ACC112 (cell line): ENCODE measurements at regions not wholly inside any gene's neighbourhood (a gene's known extent, or its start where the extent isn't known, plus 50 kb on each side); places are given as distances from the start of the nearest gene placed in this dataset.
A peak's percentile ranks its signal among the peaks of the same experiment; 100 is the strongest.

Experiments
- H2AFZ ChIP-seq: fragments of 200-600 bp; sonication (generic); one replicate; pipeline ENCODE4 v1.6.0; 2017; ENCODE audit warnings: antibody characterized with exemption, low read length; ENCODE audit not compliant: unreplicated experiment
- H3K27ac ChIP-seq: fragments of 200-600 bp; sonication (generic); 2 replicates; pipeline ENCODE4 v1.5.1; 2014; ENCODE audit warnings: low read depth, mild to moderate bottlenecking, antibody characterized with exemption, low read length, moderate library complexity
- H3K27me3 ChIP-seq: fragments of 200-600 bp; sonication (generic); 2 replicates; pipeline ENCODE4 v1.6.1; 2014; ENCODE audit warnings: mild to moderate bottlenecking, antibody characterized with exemption, low read length, moderate library complexity, mixed read lengths; ENCODE audit not compliant: insufficient read depth
- H3K36me3 ChIP-seq: fragments of 200-600 bp; sonication (generic); 2 replicates; pipeline ENCODE4 v1.6.1; 2016; ENCODE audit warnings: mild to moderate bottlenecking, antibody characterized with exemption, low read length, moderate library complexity, mixed read lengths; ENCODE audit not compliant: insufficient read depth
- H3K4me1 ChIP-seq: fragments of 200-600 bp; sonication (generic); one replicate; pipeline ENCODE4 v1.6.1; 2016; ENCODE audit warnings: low read length, mixed read lengths; ENCODE audit not compliant: insufficient read depth, unreplicated experiment, control insufficient read depth
- H3K4me3 ChIP-seq: fragments of 200-600 bp; sonication (generic); 2 replicates; pipeline ENCODE4 v1.5.1; 2014; ENCODE audit warnings: mild to moderate bottlenecking, low read depth, low read length
- H3K79me2 ChIP-seq: fragments of 200-600 bp; sonication (generic); one replicate; pipeline ENCODE4 v1.6.0; 2016; ENCODE audit warnings: low read length; ENCODE audit not compliant: control insufficient read depth, unreplicated experiment, insufficient read depth

- H3K36me3 ChIP-seq = no peaks in the 10 kb centered on the region
- H3K27ac ChIP-seq = no peak overlapping the region
These were observed 163.6 kb upstream of the PARP11 start for GRCh38 chr12:4036671-4037271.

GRCh38 chr12:4034921-4035320 lies 161.7 kb upstream of the PARP11 start:
- no peaks in the 10 kb centered on the region for H3K79me2 ChIP-seq
- H3K27me3 ChIP-seq = peaks cover 23% of the 10 kb centered on the region
- H3K27ac ChIP-seq = no peak overlapping the region
- peaks cover 9% of the 10 kb centered on the region for H3K4me1 ChIP-seq
- H3K36me3 ChIP-seq = no peaks in the 10 kb centered on the region
- H3K4me3 ChIP-seq = no peak overlapping the region
- H2AFZ ChIP-seq = no peak overlapping the region

More at GRCh38 chr12:4036671-4037271, 163.6 kb upstream of the PARP11 start:
- Histone ChIP-seq H3K27me3 (peaks cover 33% of the 10 kb centered on the region), H3K4me3 (no peak overlapping the region), H3K79me2 (no peaks in the 10 kb centered on the region), H2AFZ (no peak overlapping the region), H3K4me1 (peaks cover 6% of the 10 kb centered on the region)

- H3K36me3 ChIP-seq = no peaks in the 10 kb centered on the region
- no peak overlapping the region for H3K4me3 ChIP-seq
- no peak overlapping the region for H3K27ac ChIP-seq
- H3K27me3 ChIP-seq = peaks cover 23% of the 10 kb centered on the region
- H2AFZ ChIP-seq = no peak overlapping the region
- no peaks in the 10 kb centered on the region for H3K79me2 ChIP-seq
- peaks cover 9% of the 10 kb centered on the region for H3K4me1 ChIP-seq
These were observed 159.9 kb upstream of the PARP11 start for GRCh38 chr12:4032924-4033615.

- Histone ChIP-seq H3K79me2 (no peaks in the 10 kb centered on the region), H2AFZ (peak overlapping the region; percentile 72), H3K4me3 (peak overlapping the region; percentile 69), H3K4me1 (peaks cover 9% of the 10 kb centered on the region), H3K27ac (peak overlapping the region; percentile 37; the same call in 1 of the 2 replicates), H3K36me3 (no peaks in the 10 kb centered on the region), H3K27me3 (peaks cover 23% of the 10 kb centered on the region)
These were observed 158.6 kb upstream of the PARP11 start for GRCh38 chr12:4031703-4032291.

- Histone ChIP-seq H3K27ac (peak overlapping the region; percentile 50; the same call in 1 of the 2 replicates), H3K4me1 (peaks cover 9% of the 10 kb centered on the region), H3K79me2 (no peaks in the 10 kb centered on the region), H3K27me3 (peaks cover 23% of the 10 kb centered on the region), H2AFZ (peak overlapping the region; percentile 72), H3K36me3 (no peaks in the 10 kb centered on the region), H3K4me3 (peak overlapping the region; percentile 69)
These were observed 157.9 kb upstream of the PARP11 start for GRCh38 chr12:4030929-4031702.

- H3K4me3 ChIP-seq = no peak overlapping the region
- no peak overlapping the region for H3K27ac ChIP-seq
- peaks cover 9% of the 10 kb centered on the region for H3K4me1 ChIP-seq
- no peaks in the 10 kb centered on the region for H3K27me3 ChIP-seq
- H3K36me3 ChIP-seq = no peaks in the 10 kb centered on the region
- H3K79me2 ChIP-seq = no peaks in the 10 kb centered on the region
- H2AFZ ChIP-seq = no peak overlapping the region
These were observed 154.2 kb upstream of the PARP11 start for GRCh38 chr12:4027412-4027811.

GRCh38 chr12:4026517-4026916 lies 153.3 kb upstream of the PARP11 start:
- H2AFZ ChIP-seq = no peak overlapping the region
- H3K27me3 ChIP-seq = no peaks in the 10 kb centered on the region
- H3K4me3 ChIP-seq = no peak overlapping the region
- no peaks in the 10 kb centered on the region for H3K79me2 ChIP-seq
- peaks cover under 1% of the 10 kb centered on the region for H3K4me1 ChIP-seq
- H3K36me3 ChIP-seq = no peaks in the 10 kb centered on the region
- no peak overlapping the region for H3K27ac ChIP-seq

GRCh38 chr12:4026020-4026358 lies 152.8 kb upstream of the PARP11 start:
- H3K36me3 ChIP-seq = no peaks in the 10 kb centered on the region
- H3K27me3 ChIP-seq = no peaks in the 10 kb centered on the region
- no peaks in the 10 kb centered on the region for H3K79me2 ChIP-seq
- H2AFZ ChIP-seq = no peak overlapping the region
- no peak overlapping the region for H3K4me3 ChIP-seq
- no peak overlapping the region for H3K27ac ChIP-seq
- H3K4me1 ChIP-seq = no peaks in the 10 kb centered on the region

GRCh38 chr12:4025181-4026019 lies 152.2 kb upstream of the PARP11 start:
- no peaks in the 10 kb centered on the region for H3K36me3 ChIP-seq
- H2AFZ ChIP-seq = no peak overlapping the region
- no peak overlapping the region for H3K27ac ChIP-seq
- no peak overlapping the region for H3K4me3 ChIP-seq
- H3K79me2 ChIP-seq = no peaks in the 10 kb centered on the region
- no peaks in the 10 kb centered on the region for H3K4me1 ChIP-seq
- H3K27me3 ChIP-seq = no peaks in the 10 kb centered on the region

- Histone ChIP-seq H3K4me1 (no peaks in the 10 kb centered on the region), H2AFZ (no peak overlapping the region), H3K27me3 (no peaks in the 10 kb centered on the region), H3K4me3 (no peak overlapping the region), H3K27ac (no peak overlapping the region), H3K79me2 (no peaks in the 10 kb centered on the region), H3K36me3 (no peaks in the 10 kb centered on the region)
These were observed 151.5 kb upstream of the PARP11 start for GRCh38 chr12:4024701-4025100.
